Retinal pigment epithelial cell (primary cell): ENCODE measurements at regions not wholly inside any gene's neighbourhood (a gene's known extent, or its start where the extent isn't known, plus 50 kb on each side); places are given as distances from the start of the nearest gene placed in this dataset.

Experiments
- DNase-seq: peaks from one replicate; pipeline ENCODE4 v3.0.0-alpha.2; 2010; ENCODE audit warnings: low read depth
- H3K4me3 ChIP-seq: 2 replicates; pipeline ENCODE4 v1.5.1; 2011; ENCODE audit warnings: mild to moderate bottlenecking, low read length, control low read depth, moderate library complexity
- TF ChIP-seq, protein P1 (sequence below): conservative IDR thresholded peaks from 2 replicates; pipeline ENCODE4 v1.5.1; 2011; ENCODE audit warnings: low read depth, low read length, control low read depth, inconsistent platforms

DNA sequence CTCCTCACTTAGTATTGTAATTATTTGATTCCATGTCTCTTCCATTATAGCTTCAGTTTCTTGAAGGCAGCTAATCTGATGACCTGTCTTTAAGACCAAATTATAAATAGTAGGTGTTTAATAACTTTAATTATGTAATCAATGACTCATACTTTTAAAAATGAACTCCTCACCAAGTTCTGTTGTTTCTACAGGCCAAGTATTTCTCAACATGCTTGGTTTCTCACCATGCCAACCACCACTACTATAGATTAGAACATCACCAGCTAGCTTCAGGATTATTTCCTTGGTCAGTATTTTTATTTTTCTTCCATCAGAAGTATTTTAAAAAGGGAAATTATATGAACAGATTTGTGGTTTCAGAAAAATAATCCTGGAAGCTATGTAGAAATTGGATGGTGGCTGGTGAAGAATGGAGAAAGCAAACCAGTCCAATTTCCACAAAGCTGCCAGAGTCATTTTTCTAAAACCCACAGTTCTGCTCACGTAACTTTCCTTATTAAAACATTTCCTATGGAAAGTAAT lies 237.7 kb upstream of the DACH1 start:
- DNase-seq = peak; percentile 80
- H3K4me3 ChIP-seq = no peak overlapping the region
- TF ChIP-seq, protein P1, sequence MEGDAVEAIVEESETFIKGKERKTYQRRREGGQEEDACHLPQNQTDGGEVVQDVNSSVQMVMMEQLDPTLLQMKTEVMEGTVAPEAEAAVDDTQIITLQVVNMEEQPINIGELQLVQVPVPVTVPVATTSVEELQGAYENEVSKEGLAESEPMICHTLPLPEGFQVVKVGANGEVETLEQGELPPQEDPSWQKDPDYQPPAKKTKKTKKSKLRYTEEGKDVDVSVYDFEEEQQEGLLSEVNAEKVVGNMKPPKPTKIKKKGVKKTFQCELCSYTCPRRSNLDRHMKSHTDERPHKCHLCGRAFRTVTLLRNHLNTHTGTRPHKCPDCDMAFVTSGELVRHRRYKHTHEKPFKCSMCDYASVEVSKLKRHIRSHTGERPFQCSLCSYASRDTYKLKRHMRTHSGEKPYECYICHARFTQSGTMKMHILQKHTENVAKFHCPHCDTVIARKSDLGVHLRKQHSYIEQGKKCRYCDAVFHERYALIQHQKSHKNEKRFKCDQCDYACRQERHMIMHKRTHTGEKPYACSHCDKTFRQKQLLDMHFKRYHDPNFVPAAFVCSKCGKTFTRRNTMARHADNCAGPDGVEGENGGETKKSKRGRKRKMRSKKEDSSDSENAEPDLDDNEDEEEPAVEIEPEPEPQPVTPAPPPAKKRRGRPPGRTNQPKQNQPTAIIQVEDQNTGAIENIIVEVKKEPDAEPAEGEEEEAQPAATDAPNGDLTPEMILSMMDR = no peak

GRCh38 chr13:72101768-72102400 lies 234.9 kb upstream of the DACH1 start:
- TF ChIP-seq, protein P1 = no peak
- no peak for DNase-seq
- H3K4me3 ChIP-seq = no peak overlapping the region

DNA sequence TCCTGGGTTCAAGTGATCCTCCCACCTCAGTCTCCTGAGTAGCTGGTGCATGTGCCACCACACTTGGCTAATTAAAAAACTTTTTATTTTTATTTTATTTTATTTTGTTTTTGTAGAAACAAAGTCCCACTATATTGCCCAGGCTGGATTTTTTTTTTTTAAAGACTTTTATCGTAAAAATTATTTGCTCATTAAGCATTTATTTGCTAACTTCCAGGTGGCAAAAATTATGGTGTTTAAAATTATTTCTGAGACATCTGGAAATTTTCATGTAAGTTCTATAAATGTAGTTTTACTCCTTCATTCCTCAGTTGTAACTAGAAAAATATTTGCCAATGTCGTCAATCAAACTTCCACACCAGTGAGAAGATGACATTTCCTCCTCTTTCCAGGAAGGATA lies 233.3 kb upstream of the DACH1 start:
- no peak for DNase-seq
- TF ChIP-seq, protein P1 = no peak
- no peak overlapping the region for H3K4me3 ChIP-seq

DNA sequence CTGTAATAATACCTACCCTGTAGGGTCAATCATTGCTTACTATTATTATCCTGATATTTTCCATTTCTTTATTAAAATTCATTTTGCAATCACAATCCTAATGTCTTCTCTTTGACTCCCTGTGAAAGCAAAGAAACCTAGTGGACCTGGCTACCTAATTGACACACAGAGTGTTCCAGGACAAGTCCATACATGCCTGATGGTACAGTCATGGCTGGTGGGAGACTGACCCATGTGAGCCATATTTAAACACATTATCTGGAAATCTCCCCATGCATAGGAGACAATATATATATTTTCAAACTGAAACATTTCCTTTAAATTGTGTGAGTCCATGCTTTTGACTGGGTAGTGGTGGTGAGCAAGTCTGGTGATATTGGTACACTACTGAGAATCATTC lies 230.6 kb upstream of the DACH1 start:
- H3K4me3 ChIP-seq = no peak overlapping the region
- DNase-seq = no peak
- TF ChIP-seq, protein P1 = no peak

DNA sequence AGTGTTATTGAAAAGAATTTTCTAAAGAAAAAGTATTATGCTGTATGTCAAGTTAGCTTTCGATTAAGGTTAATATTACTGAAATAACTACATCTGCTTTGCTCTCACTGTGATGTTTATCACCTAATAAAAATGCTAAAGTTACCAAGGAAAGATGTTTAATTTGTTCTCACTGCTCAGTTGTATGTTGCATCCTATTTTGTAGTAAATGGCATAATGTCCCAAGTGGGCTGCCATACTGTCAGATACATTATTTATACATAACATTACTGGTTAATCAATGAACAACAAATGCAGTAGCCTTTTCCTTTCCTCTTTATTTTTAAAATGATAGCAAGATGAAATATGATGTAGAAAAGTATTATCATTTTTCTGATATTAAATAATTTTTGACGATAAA lies 226.3 kb upstream of the DACH1 start:
- TF ChIP-seq, protein P1 = no peak

GRCh38 chr13:72074663-72075062 lies 207.7 kb upstream of the DACH1 start:
- DNase-seq = peak; percentile 4
- TF ChIP-seq, protein P1 = no peak
- H3K4me3 ChIP-seq = no peak overlapping the region

More for the DNA sequence above, 226.3 kb upstream of the DACH1 start:
- no peak for DNase-seq
- no peak overlapping the region for H3K4me3 ChIP-seq

DNA sequence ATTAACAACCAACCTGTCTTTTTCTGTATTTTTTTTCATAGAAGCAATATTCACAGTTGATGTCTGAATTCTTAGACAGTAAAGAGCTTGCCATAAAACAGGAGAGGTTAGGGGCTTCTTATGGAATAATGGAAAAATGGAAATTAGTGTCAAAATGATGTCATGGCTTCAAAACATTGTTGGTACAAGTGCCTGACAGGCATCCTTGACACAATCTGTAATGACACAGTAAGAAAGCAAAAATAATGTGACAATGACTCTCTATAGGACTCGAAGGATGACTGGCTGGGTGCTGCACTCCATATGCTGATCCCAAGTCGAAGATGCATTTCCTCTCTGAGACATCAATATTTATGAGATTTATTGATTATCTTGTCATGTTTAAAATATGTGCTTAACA lies 205.3 kb upstream of the DACH1 start:
- TF ChIP-seq, protein P1 = no peak
- H3K4me3 ChIP-seq = no peak overlapping the region

More for the DNA sequence above, 205.3 kb upstream of the DACH1 start:
- DNase-seq = no peak
